ENCODE measurements at regions not wholly inside any gene's neighbourhood (a gene's known extent, or its start where the extent isn't known, plus 50 kb on each side); places are given as distances from the start of the nearest gene placed in this dataset.

- no peak for DNase-seq
These were observed 263.8 kb upstream of the TNRC6C start for GRCh38 chr17:77694391-77695363.

DNA sequence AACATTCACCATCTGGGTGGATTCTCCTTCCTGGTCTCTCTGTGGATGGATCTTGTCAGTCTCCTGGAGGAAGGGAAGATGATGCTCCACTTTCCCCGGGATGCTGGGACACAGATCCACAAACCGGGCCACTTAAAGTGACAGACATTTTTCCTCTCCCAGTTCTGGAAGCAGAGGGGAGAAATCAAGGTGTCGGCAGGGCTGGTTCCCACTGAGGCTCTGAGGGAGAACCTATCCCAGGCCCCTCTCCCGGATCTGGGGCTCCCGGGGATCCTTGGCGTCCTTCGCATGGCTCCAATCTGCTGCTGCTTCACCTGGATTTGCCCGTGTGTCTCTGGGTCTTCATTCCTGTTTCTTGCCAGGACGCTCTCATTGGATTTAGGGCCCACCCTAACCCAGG is 263.1 kb upstream of the TNRC6C start:
- DNase-seq, result no peak

- no peak for DNase-seq
These were observed 262.3 kb upstream of the TNRC6C start for GRCh38 chr17:77696151-77696720.

- DNase-seq, result no peak
These were observed 261.6 kb upstream of the TNRC6C start for GRCh38 chr17:77696721-77697460.

GRCh38 chr17:77697480-77698400 is 260.8 kb upstream of the TNRC6C start:
- DNase-seq, result no peak

DNA sequence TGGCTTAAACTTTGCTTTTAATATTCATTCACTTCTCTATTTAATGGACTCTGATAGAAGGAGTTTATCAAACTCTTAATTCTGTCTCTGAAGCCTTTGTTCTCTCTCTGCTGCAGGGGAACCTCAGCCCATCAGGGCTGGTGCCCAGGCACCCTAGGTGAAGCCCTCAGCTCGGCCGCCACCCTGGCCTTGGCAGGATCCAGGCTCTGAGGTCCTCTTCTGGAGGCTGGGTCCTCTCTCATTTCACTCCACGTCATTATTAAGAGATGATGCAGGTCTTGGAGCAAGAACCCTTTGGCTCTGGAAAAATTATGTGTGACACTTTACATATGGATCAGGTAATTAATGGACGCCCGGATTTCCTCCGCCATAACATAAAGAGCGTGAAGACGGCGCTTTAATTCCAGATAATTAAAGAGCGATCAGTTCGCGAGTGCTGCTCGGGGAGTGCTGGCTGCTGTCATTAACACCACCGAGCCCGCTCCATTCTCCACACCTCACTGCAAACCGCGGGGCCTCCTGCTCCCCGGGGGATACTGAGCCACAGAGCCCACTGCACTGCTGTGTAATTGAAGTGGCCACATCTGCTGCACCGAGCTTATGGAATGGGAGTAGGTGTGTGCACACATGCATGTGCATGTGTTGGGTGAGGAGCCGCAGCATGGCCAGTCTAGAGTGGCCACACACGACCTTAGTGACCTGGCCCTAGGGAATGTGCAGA is 259.4 kb upstream of the TNRC6C start:
- no peak for DNase-seq

GRCh38 chr17:77700165-77700881 is 258.2 kb upstream of the TNRC6C start:
- DNase-seq, result no peak

DNA sequence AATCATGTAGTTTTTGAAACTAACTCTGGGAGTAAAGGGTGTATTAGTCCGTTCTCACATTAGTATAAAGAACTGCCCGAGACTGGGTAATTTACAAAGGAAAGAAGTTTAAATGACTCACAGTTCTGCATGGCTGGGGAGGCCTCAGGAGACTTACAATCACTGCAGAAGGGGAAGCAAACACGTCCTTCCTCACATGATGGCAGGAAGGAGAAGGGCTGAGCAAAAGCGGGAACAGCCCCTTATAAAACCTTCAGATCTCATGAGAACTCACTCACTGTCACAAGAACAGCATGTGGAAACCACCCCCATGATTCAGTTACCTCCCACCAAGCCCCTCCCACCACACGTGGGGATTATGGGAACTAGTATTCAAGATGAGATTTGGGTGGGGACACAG is 256.5 kb upstream of the TNRC6C start:
- DNase-seq, result no peak

DNA sequence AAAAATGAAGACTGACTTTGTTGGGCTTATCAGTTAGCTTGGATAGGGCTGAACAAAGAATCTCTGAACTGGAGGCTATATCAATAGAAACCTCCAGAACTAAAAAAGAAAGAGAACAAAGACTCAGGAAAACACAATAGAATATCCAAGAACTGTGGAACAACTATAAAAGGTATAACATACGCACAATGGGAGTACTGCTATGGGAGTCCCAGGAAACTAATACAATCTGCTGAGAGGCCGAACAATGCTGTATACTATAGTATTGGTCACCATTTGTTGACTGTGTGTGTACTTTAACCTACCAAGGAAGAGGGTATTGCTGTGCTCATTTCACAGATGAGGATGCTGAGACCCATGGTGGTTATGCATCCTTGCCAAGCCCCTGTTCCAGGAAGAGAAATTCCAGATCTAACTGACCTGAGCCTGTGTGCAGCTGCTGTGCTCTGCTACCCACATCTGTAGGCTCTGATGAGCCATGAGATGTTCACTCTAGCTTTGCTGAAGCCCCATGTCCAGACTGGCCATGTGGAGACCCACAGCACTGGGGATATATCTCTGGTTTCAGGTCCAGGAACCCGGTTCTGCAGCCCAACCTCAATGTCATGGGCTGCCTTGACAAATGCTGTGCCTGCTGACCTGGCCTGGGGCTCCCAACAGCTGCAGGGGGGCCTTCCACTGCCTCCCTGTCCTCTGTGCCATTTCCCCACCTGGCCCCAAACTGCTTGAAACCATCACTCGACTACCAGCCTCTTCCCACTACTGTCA is 254.3 kb upstream of the TNRC6C start:
- DNase-seq, result no peak

DNA sequence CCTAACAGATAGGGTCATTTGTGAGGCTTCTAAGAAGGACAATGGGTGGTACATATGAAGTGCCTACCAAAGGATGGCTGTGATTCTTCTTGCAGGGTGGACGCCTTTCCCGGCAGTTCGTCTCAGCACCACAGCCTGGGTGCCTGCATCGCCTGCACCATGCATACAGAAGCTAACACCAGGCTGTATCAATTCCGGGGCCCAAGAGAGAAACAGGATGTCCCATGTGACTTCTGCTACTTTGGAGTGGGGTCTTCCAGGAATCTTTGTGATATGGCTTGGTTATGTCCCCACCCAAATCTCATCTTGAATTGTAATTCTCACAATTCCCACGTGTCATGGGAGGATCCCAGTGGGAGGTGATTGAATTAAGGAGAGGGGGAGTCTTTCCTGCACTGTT is 251.6 kb upstream of the TNRC6C start:
- DNase-seq, result no peak

- DNase-seq, result no peak
These were observed 251.0 kb upstream of the TNRC6C start for GRCh38 chr17:77707546-77707945.

DNA sequence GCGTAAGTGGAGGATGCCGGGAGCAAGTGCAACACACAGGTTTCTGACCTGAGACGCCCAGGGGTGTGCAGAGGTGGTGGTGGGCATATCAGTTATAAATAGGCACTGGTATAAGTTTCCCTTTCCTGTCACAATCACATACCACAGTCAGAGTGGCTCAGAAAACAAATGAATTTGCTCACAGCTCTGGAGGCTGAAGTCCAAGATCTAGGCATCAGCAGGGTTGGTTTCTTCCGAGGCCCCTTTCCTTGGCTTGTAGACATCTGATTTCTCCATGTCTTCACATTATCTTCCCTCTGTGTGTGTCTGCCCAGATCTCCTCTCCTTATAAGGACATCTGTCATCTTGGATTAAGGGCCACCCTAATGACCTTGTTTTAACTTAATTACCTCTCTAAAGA is 250.5 kb upstream of the TNRC6C start:
- no peak for DNase-seq

GRCh38 chr17:77708936-77709335 is 249.6 kb upstream of the TNRC6C start:
- DNase-seq, result no peak

- DNase-seq, result no peak
These were observed 248.9 kb upstream of the TNRC6C start for GRCh38 chr17:77709594-77709993.

- no peak for DNase-seq
These were observed 245.9 kb upstream of the TNRC6C start for GRCh38 chr17:77712578-77712977.

GRCh38 chr17:77716289-77716926 is 242.1 kb upstream of the TNRC6C start:
- DNase-seq, result no peak

DNA sequence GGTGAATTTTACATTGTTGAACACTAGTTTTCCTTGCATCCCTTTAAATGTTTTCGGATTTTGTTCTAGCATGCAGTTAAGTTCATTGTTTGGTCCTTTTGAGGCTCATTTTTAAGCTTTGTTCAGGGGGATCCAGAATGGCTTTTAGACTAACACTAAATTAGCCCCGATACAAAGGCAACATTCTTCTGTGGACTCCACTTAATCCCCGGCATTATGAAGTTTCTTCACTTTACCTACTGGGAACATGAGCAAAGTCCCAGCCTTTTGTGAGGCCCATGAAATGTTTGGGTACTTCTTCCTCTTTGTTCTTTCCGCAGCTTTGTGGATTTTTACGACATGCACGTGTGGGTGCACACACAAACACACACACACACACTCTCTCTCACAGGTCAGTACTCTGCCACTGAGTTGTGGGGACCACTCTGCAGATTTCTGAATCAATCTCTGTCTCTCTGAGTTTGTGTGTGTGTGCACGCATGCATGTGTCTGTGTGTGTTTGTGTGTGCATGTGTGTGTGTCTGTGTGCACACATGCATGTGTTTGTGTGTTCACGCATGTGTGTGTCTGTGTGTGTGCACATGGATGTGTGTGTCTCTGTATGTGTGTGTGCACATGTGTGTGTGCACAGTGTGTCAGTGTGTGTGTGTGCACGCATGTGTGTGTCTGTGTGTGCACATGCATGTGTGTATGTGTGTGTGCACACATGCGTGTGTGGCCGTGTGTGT is 240.4 kb upstream of the TNRC6C start:
- no peak for DNase-seq

DNA sequence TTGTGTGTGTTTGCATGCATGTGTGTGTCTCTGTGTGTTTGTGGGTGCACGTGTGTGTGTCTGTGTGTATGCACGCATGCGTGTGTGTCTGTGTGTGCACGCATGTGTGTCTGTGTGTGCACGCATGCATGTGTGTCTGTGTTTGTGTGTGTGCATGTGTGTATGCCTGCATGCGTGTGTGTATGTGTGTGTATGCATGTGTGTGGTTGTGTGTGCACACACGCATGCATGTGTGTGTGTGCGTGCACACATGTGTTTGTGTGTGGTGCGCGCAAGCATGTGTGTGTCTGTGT is 239.9 kb upstream of the TNRC6C start:
- no peak for DNase-seq

DNA sequence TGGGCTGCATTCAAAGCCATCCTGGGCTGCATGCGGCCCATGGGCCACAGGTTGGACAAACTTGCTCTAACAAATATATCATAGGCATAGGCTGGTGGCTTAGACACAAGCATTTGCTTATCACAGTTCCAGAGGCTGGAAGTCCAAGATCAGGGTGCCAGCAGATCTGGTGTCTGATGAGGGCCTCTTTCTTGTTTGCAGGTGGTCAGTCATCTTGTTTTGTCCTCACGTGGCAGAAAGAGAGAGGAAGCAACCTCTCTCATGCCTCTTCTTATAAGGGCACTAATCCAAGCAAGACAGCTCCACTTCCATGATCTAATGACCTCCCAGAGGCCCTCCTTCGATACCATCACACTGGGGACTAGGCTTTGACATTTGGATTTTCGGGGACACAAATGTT is 238.7 kb upstream of the TNRC6C start:
- DNase-seq, result no peak

Data from CD4-positive, alpha-beta T cell treated with Interleukin-1 beta for 1 hour (primary cell).